Transverse colon (tissue), 3 donors: ENCODE measurements at regions not wholly inside any gene's neighbourhood (a gene's known extent, or its start where the extent isn't known, plus 50 kb on each side); places are given as distances from the start of the nearest gene placed in this dataset.

Experiments
- CTCF ChIP-seq, 5 experiments: fragments of 200-600 bp in 3 of 5; fragments of 450-650 bp in 2 of 5; sonication (generic) in 3 of 5; IDR thresholded peaks; 1 replicate in 2 of 5; 2 replicates in 3 of 5; pipeline ENCODE4 v1.5.1; 2016 to 2017; ENCODE audit warnings: antibody characterized with exemption in 5 of 5, inconsistent platforms in 3 of 5, mild to moderate bottlenecking in 2 of 5, moderate library complexity in 1 of 5
- POLR2A ChIP-seq: fragments of 450-650 bp; IDR thresholded peaks from one replicate; pipeline ENCODE4 v1.6.1; 2016; ENCODE audit warnings: antibody characterized with exemption, mild to moderate bottlenecking, moderate library complexity

DNA sequence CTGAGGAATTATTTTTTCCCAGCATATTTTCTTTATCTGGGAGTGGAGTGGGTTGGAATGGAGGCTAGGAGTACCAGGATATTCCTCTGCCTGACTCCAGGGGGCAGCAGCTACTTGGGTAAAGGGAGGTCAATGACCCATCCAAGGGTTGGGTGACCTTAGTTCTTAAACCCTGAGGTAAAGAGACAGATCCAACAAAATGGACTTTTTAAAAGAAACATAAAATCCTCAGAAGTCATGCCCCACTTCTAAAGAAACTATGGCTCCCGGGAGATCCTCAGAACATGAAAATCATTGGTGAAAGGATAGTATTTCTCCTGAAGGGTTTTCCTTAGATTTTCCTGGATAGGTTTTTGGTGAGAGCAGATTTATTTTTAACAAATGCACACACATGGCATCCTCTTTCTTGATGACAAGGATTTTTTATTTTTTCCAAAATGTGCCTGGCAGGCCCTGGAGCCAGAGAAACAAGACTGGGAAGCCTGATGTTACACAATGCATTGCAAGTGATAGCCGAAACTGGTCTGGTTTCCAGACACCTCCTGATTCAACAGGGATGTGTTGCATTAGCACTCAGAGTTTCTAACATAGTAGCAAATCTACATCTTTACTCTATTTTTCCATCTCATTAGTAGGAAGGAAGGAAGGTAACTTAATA is 240.9 kb upstream of the BTBD3 start:
- no peak for TF ChIP-seq POLR2A
- TF ChIP-seq CTCF (IDR thresholded peaks at IDR 0.05), result peak; percentile 68 to 79 (median 76)
